H9 (cell line): ENCODE measurements at regions not wholly inside any gene's neighbourhood (a gene's known extent, or its start where the extent isn't known, plus 50 kb on each side); places are given as distances from the start of the nearest gene placed in this dataset.

Experiments
- DNase-seq: peaks from one replicate; pipeline ENCODE4 v3.0.0-alpha.2; 2017
- H2AFZ ChIP-seq: one replicate; pipeline ENCODE4 v1.6.1; 2013; ENCODE audit warnings: mild to moderate bottlenecking, low read length, control low read depth, moderate library complexity
- H2AK5ac ChIP-seq: 2 replicates; pipeline ENCODE4 v1.6.1; 2013; ENCODE audit warnings: low read length, control low read depth, mixed read lengths; ENCODE audit not compliant: insufficient read length
- H2BK120ac ChIP-seq: one replicate; pipeline ENCODE4 v1.6.1; 2013; ENCODE audit warnings: low read depth, mild to moderate bottlenecking, low read length, control low read depth, inconsistent platforms; ENCODE audit not compliant: poor library complexity, severe bottlenecking
- H2BK12ac ChIP-seq: 2 replicates; pipeline ENCODE4 v1.6.1; 2013; ENCODE audit warnings: low read length, control low read depth, mixed read lengths, low read depth; ENCODE audit not compliant: insufficient read length
- H2BK15ac ChIP-seq: 2 replicates; pipeline ENCODE4 v1.6.1; 2013; ENCODE audit warnings: low read depth, low read length, control low read depth
- H2BK20ac ChIP-seq: one replicate; pipeline ENCODE4 v1.6.1; 2013; ENCODE audit warnings: low read depth, mild to moderate bottlenecking, low read length, control low read depth, inconsistent platforms; ENCODE audit not compliant: poor library complexity, severe bottlenecking
- H2BK5ac ChIP-seq: 2 replicates; pipeline ENCODE4 v1.6.1; 2013; ENCODE audit warnings: low read length, control low read depth, mixed read lengths; ENCODE audit not compliant: insufficient read length
- H3K14ac ChIP-seq: 2 replicates; pipeline ENCODE4 v1.6.1; 2013; ENCODE audit warnings: low read length, control low read depth; ENCODE audit not compliant: insufficient read depth
- H3K18ac ChIP-seq: 2 replicates; pipeline ENCODE4 v1.6.1; 2013; ENCODE audit warnings: low read depth, mild to moderate bottlenecking, mixed read lengths, low read length, control low read depth; ENCODE audit not compliant: insufficient read length
- H3K23ac ChIP-seq: 2 replicates; pipeline ENCODE4 v1.6.1; 2013; ENCODE audit warnings: low read length, control low read depth, mixed read lengths, low read depth; ENCODE audit not compliant: insufficient read length
- H3K23me2 ChIP-seq: 2 replicates; pipeline ENCODE4 v1.6.1; 2013; ENCODE audit warnings: low read depth, mild to moderate bottlenecking, mixed read lengths, low read length, control low read depth; ENCODE audit not compliant: insufficient read length, poor library complexity, severe bottlenecking
- H3K27ac ChIP-seq: 2 replicates; pipeline ENCODE4 v1.5.1; 2013; ENCODE audit warnings: low read length, control low read depth, mixed read lengths, low read depth; ENCODE audit not compliant: insufficient read length
- H3K27me3 ChIP-seq: 2 replicates; pipeline ENCODE4 v1.6.1; 2013; ENCODE audit warnings: low read length, control low read depth, inconsistent platforms; ENCODE audit not compliant: insufficient read depth
- H3K4ac ChIP-seq: 2 replicates; pipeline ENCODE4 v1.6.1; 2013; ENCODE audit warnings: low read depth, mild to moderate bottlenecking, control low read depth, inconsistent platforms, low read length, moderate library complexity
- H3K4me1 ChIP-seq: 2 replicates; pipeline ENCODE4 v1.6.1; 2013; ENCODE audit warnings: low read length, control low read depth, inconsistent platforms; ENCODE audit not compliant: insufficient read depth
- H3K4me2 ChIP-seq: 2 replicates; pipeline ENCODE4 v1.6.1; 2013; ENCODE audit warnings: low read length, control low read depth, mixed read lengths; ENCODE audit not compliant: insufficient read length, insufficient read depth
- H3K56ac ChIP-seq: 2 replicates; pipeline ENCODE4 v1.6.1; 2013; ENCODE audit warnings: low read depth, mild to moderate bottlenecking, mixed read lengths, low read length, control low read depth; ENCODE audit not compliant: insufficient read length
- H3K79me1 ChIP-seq: 2 replicates; pipeline ENCODE4 v1.6.1; 2013; ENCODE audit warnings: low read depth, mild to moderate bottlenecking, moderate library complexity, low read length, control low read depth, inconsistent platforms; ENCODE audit not compliant: insufficient read depth, poor library complexity, severe bottlenecking
- H3K79me2 ChIP-seq: 2 replicates; pipeline ENCODE4 v1.6.1; 2013; ENCODE audit warnings: low read length, control low read depth, inconsistent platforms; ENCODE audit not compliant: insufficient read depth
- H3K9ac ChIP-seq: 2 replicates; pipeline ENCODE4 v1.6.1; 2013; ENCODE audit warnings: low read length, control low read depth, mixed read lengths; ENCODE audit not compliant: insufficient read length; ENCODE audit errors: extremely low read depth
- H3K9me3 ChIP-seq: one replicate; pipeline ENCODE4 v1.6.1; 2013; ENCODE audit warnings: low read depth, low read length, inconsistent platforms; ENCODE audit not compliant: control insufficient read depth
- H3T11ph ChIP-seq: one replicate; pipeline ENCODE4 v1.6.1; 2013; ENCODE audit warnings: mild to moderate bottlenecking, low read length, control low read depth, inconsistent platforms
- H4K20me1 ChIP-seq: one replicate; pipeline ENCODE4 v1.6.1; 2013; ENCODE audit not compliant: control insufficient read depth, insufficient read length, insufficient read depth
- H4K5ac ChIP-seq: 2 replicates; pipeline ENCODE4 v1.6.1; 2013; ENCODE audit warnings: low read depth, mild to moderate bottlenecking, mixed read lengths, low read length, control low read depth; ENCODE audit not compliant: insufficient read length
- H4K8ac ChIP-seq: replicated peaks from 2 replicates; pipeline ENCODE4 v1.6.1; 2013; ENCODE audit warnings: low read length, control low read depth, mixed read lengths, low read depth; ENCODE audit not compliant: insufficient read length
- H4K91ac ChIP-seq: 2 replicates; pipeline ENCODE4 v1.6.1; 2013; ENCODE audit warnings: low read depth, mild to moderate bottlenecking, moderate library complexity, mixed read lengths, low read length, control low read depth; ENCODE audit not compliant: insufficient read length
- H3K27ac Mint-ChIP-seq, 3 experiments: 2 replicates in 2 of 3; 3 replicates in 1 of 3; pipeline ENCODE4 v1.8.0; 2020 to 2021; ENCODE audit warnings: mixed read lengths in 3 of 3, mild to moderate bottlenecking in 1 of 3, moderate library complexity in 1 of 3
- H3K27me3 Mint-ChIP-seq: 2 replicates; pipeline ENCODE4 v1.8.0; 2021; ENCODE audit warnings: low read depth, mild to moderate bottlenecking, moderate library complexity, mixed read lengths
- H3K36me3 Mint-ChIP-seq, 3 experiments: 2 replicates in 2 of 3; 3 replicates in 1 of 3; pipeline ENCODE4 v1.8.0; 2020 to 2021; ENCODE audit warnings: low read depth in 3 of 3, mixed read lengths in 3 of 3; ENCODE audit not compliant: insufficient read depth in 1 of 3
- H3K4me1 Mint-ChIP-seq, 2 experiments: 2 replicates each; pipeline ENCODE4 v1.8.0; 2020; ENCODE audit warnings: mixed read lengths in 2 of 2
- H3K4me3 Mint-ChIP-seq, 2 experiments: 2 replicates in 1 of 2; 3 replicates in 1 of 2; pipeline ENCODE4 v1.8.0; 2020 to 2021; ENCODE audit warnings: mild to moderate bottlenecking in 2 of 2, mixed read lengths in 2 of 2, moderate library complexity in 1 of 2
- H3K9me3 Mint-ChIP-seq, 2 experiments: 2 replicates in 1 of 2; 3 replicates in 1 of 2; pipeline ENCODE4 v1.8.0; 2020; ENCODE audit warnings: mild to moderate bottlenecking in 2 of 2, mixed read lengths in 2 of 2, moderate library complexity in 1 of 2
- CTCF ChIP-seq: fragments of 200-600 bp; sonication (generic); conservative IDR thresholded peaks from 3 replicates; pipeline ENCODE4 v1.8.0; 2021; ENCODE audit warnings: antibody characterized with exemption, mild to moderate bottlenecking
- WGBS: extraction: QIAGEN DNeasy Blood & Tissue Kit; methylation state at CpG from one replicate; pipeline ENCODE4 v1.1.7; 2013; ENCODE audit warnings: missing lambda C conversion rate, low lambda C conversion rate, mixed read lengths; ENCODE audit not compliant: insufficient read length; ENCODE audit errors: extremely low coverage; 5-methylcytosine and 5-hydroxymethylcytosine counted together

GRCh38 chr5:89125372-89125771 lies 242.4 kb upstream of the MEF2C start:
- H3K4me2 ChIP-seq, result no peak overlapping the region

More at GRCh38 chr5:89125372-89125771, 242.4 kb upstream of the MEF2C start:
- H3K27me3 ChIP-seq, result no peaks in the 10 kb centered on the region
- Mint-ChIP-seq H3K36me3 (no peaks in the 10 kb centered on the region), H3K27me3 (no peaks in the 10 kb centered on the region), H3K4me3 (no peak overlapping the region), H3K9me3 (no peaks in the 10 kb centered on the region), H3K27ac (no peak overlapping the region), H3K4me1 (peaks cover 2 to 6% of the 10 kb centered on the region in 2 experiments; a peak in 3 of 4 replicates)
- no peak overlapping the region for H3K9ac ChIP-seq
- H3K79me2 ChIP-seq, result no peaks in the 10 kb centered on the region
- H2AFZ ChIP-seq, result no peak overlapping the region
- no peak overlapping the region for H3K56ac ChIP-seq
- H2BK5ac ChIP-seq, result no peak overlapping the region
- H3K4me1 ChIP-seq, result no peaks in the 10 kb centered on the region; the same call in 1 of the 2 replicates
- no CpG with 5 or more reads among the region's 2 CpGs for WGBS
- DNase-seq, result no peak
- no peak overlapping the region for H3K4ac ChIP-seq
- H3K9me3 ChIP-seq, result no peaks in the 10 kb centered on the region
- H3K23me2 ChIP-seq, result no peaks in the 10 kb centered on the region
- no peak overlapping the region for H2AK5ac ChIP-seq
- H4K20me1 ChIP-seq, result no peaks in the 10 kb centered on the region
- no peaks in the 10 kb centered on the region for H3K79me1 ChIP-seq
- no peak overlapping the region for H4K91ac ChIP-seq
- no peak overlapping the region for H4K5ac ChIP-seq
- no peak overlapping the region for H2BK120ac ChIP-seq
- no peak overlapping the region for H4K8ac ChIP-seq
- H2BK20ac ChIP-seq, result no peak overlapping the region
- H2BK12ac ChIP-seq, result no peak overlapping the region
- no peak overlapping the region for H3K27ac ChIP-seq
- no peak overlapping the region for H3K23ac ChIP-seq
- TF ChIP-seq CTCF, result no peak
- H3K18ac ChIP-seq, result no peak overlapping the region
- no peak overlapping the region for H2BK15ac ChIP-seq
- no peak overlapping the region for H3K14ac ChIP-seq
- H3T11ph ChIP-seq, result no peak overlapping the region
